IPS DF 19.7 (cell line): ENCODE measurements at regions not wholly inside any gene's neighbourhood (a gene's known extent, or its start where the extent isn't known, plus 50 kb on each side); places are given as distances from the start of the nearest gene placed in this dataset.
A peak's percentile ranks its signal among the peaks of the same experiment; 100 is the strongest.

Experiments used
- DNase-seq: peaks from one replicate; pipeline ENCODE4 v3.0.0-alpha.2; 2013; ENCODE audit warnings: low read depth, low spot score

GRCh38 chr12:5227708-5228373 is 184.2 kb downstream of the KCNA5 start:
- DNase-seq, result no peak

DNA sequence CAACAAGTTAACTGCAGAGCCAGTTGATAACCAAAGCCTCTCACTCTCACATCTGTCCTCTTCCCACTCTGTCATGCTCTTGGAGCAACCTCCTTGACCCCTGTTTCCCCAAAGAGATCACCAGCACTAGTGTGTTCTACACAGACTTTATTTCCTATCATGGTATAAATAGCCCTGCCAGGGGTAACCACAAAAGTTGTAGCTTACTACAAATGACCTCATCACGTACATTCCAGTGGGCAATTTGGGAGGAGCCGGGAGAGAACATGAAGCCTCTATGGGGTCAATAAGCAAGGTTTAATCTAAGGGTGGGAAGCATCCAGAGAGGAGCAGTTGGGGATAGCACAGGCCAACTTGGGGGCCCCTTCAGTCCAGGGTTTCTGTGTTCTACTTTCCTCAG is 186.5 kb downstream of the KCNA5 start:
- DNase-seq, result no peak

GRCh38 chr12:5230861-5231260 is 187.2 kb downstream of the KCNA5 start:
- DNase-seq, result no peak

DNA sequence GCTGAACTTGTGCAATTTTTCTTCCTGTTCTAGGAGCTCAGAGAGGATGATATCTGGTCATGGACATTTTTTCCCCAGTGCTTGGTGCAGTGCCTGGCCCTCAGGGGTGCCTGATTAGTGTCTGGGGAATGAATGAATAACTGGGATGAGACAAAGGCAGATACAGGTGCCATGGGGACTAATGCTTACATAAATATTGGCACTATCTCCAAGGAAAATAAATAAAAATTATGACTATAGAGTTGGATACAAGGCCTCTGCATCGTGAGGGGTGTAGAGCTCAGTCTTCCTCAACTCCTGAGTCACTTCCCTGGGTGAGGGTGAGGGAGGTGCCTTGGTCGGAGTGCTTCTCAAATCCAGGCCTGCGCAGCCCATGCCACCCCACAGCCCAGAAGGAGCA is 188.6 kb downstream of the KCNA5 start:
- DNase-seq, result no peak

GRCh38 chr12:5232826-5233500 is 189.3 kb downstream of the KCNA5 start:
- DNase-seq, result no peak

DNA sequence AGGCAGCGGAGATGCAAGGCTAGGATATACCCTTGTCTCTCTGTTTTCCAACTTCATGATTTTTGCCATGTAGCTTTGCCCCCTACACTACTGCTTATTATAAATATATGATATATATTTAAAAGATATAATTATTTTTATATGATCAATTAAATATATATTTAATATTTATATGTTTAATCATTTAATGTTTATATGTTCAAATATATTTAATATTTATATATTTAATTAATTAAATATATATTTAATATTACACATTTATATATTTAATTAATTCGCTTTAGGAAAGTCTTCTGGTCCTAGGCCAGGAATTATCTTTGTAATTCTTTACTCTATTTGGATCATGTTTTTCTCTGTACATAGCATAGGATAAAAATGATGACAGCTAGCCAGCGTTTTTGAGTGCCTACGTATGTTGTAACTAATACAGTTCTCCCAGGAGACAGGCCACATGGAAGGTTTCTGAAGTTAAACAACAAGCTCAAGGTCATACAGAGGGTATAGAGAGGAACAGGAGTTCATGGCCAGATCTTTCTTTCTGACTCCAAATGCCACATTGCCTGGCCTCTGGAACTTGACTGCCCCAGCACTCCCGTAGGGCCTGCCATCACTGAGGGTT is 192.5 kb downstream of the KCNA5 start:
- DNase-seq, result no peak

GRCh38 chr12:5242440-5242839 is 189.5 kb upstream of the NTF3 start:
- DNase-seq, result no peak

DNA sequence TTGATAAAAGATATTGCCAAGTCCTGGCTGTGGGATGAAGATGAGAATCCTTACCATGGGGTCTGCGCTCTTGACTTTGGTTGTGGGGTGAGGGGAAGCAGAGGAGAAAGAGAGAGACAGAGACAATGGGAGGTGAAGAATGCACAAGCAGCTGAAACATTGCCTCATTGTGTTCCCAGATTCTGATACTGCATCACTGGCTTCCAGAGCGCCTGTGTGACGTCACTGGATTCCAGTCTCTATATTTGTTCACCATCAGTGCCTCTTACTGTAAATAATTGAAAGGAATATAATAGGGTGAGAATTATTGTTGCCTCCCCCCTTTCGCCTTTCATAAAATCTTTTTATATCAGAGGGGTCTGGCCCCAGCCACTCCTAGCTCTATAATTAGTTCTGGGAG is 188.9 kb upstream of the NTF3 start:
- DNase-seq, result no peak

DNA sequence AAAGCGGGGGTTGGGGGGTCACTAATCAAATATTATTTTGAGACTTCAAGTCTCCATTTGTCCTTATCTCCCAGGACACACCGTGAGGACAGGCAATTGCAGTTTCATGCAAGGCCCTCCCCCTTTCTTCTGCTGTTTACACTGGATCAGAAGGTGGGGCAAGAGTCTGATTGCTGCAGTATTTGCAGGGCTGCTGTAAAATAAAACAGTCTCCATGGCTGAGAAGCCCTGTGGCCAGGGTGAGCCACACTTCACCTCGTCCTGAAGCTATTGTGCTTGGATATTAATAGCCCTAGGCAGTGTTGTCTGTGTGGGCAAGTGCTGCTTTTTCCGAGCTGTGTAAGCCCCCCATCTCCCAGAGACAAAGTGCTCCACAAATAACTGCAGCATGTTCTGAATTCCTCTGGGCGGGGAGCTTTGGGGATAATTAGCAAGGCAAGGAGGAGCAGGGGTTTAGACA is 187.4 kb upstream of the NTF3 start:
- DNase-seq, result no peak

DNA sequence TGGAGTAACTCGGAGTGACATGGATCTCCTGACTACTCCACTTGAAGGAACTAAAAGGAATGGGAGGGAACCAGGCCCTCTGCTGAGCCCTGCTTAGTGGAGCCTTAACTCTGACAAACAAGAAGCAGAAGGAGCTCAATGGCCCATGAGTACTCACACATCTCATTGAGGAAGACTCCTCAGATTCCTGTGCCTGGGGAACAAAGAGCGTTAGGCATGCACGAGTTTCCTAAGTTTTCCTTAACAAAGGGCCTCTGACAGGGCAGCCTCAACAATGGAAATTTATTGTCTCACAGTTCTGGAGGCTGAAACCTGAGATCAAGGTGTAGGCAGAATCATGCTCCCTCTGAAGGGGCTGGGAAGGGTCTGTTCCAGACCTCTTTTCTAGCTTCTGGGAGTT is 185.7 kb upstream of the NTF3 start:
- DNase-seq, result peak; percentile 83

GRCh38 chr12:5247144-5247543 is 184.8 kb upstream of the NTF3 start:
- DNase-seq, result no peak

DNA sequence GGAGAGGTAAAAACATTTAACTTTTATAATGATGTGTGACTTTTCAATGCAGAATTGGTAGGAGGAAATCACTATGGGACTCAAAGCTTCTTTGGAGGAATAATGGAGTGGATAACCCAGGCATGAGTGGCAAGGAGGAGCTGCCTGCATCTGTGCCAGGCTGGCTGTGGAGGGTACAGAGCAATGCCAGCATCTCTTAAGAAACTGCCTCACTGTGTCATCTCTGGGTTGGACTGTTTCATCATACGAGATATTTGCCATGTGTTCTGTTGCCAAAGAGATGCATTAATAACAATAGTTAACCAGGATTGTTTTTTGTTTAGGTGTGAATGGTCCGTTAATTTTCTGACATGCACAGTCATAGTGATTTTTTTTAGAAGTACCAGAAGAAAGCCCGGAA is 183.7 kb upstream of the NTF3 start:
- DNase-seq, result no peak

DNA sequence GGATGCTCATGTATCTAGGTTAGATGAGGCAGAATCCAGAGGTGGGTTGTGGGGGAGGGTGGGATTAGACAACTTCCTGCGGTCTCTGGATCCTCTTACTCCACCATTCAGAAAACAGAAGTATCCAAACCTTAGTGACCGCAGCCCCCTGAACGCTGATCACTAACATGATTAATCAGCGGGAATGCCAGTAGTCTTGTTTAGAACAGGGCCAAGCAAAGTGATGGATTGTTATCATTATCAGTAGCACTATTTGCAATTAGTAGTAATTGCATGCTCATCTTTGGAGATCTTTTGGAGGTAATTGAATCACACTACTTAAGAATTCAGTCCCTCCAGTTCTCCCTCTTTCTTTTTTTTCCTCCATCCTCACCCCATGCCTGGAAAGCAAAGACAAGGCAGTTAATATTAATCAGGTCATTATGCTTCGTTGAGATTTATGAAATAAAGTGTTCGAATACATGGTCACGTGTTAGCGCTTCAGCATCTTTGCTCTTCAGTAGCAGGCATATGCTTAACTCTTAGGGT is 182.8 kb upstream of the NTF3 start:
- no peak for DNase-seq

- no peak for DNase-seq
Observed at GRCh38 chr12:5251092-5251491, 180.8 kb upstream of the NTF3 start.

DNA sequence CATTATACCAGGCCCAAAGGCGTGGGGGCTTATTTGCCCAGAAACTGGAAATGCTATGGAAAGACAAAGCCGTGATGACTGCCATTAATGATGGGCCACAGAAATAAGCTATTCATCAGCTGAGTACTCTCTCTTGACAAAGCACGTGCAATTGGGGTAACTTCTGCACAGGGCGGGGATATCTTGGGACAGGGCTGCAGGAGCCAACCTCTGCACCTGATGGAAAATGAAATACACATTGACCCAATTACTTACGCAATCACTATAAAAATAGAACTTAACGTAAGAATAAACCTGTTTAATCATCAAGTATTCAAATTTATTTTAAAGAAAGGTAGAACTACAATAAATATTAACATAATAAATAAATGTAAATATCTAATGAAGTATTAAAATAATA is 180.1 kb upstream of the NTF3 start:
- DNase-seq, result no peak

DNA sequence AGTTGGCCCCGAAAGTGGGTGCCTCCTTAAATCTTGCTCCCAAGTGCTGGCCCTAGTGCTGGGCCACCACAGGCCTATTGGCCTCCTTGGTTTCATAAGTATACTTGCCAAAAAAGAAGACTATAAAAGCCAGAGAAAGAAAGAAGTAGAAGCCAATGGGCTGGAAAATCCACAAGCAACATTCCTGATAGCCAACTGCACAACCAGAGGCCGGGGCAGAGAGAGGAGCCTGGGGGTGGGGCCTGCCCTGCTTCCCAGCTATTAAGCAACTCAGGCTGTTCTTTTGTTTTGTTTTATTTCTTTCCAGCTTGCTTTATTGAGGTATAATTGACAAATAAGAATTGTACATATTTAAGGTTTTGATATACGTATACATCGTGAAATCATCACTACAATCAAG is 177.2 kb upstream of the NTF3 start:
- no peak for DNase-seq

DNA sequence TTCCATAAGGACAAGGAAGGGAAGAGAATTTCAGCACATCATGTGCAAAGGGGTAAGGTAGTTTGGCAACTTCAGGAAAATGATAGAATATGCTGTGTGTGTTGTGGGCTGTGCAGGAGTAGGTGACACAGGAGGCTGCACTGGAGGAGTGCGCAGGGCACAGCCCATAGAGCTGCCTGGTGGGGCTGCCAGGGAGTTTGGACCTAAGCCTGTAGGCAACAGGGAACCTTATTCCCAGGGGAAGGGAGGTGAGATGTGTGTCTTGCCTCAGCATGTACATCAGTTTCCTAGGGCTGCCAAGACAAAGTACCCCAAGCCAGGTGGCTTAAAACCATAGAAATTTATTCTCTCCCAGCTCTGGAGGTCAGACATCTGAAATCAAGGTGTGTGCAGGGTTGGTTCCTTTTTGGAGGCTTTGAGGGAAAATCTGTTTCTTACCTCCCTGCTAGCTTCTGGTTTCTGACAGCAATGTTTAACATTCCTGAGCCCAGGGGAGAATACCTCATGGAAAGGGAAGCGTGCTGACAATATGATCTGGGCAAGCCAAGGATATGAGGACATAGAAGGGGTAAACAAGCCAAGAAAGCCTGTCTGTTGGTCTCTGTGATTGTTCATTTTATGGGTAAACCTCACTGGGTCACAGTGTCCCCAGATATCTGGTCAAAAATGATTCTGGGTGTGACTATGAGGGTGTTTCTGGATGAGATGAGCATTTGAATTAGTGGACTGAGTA is 174.0 kb upstream of the NTF3 start:
- no peak for DNase-seq

DNA sequence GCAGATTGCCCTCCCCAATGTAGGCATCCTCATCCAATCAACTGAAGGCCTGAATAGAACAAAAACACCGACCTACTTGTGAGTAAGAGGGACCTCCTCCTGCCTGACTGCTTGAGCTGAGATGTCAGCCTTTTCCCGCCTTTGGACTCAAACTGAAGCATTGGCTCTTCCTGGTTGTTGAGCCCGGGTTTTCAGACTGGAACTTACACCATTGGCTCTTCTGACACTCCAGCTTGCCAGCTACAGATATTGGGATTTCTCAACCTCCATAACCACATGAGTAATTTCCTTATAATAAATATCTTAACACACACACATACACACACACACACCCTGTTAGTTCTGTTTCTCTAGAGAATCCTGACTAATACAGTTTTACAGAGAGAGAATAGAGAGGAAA is 173.4 kb upstream of the NTF3 start:
- DNase-seq, result no peak

DNA sequence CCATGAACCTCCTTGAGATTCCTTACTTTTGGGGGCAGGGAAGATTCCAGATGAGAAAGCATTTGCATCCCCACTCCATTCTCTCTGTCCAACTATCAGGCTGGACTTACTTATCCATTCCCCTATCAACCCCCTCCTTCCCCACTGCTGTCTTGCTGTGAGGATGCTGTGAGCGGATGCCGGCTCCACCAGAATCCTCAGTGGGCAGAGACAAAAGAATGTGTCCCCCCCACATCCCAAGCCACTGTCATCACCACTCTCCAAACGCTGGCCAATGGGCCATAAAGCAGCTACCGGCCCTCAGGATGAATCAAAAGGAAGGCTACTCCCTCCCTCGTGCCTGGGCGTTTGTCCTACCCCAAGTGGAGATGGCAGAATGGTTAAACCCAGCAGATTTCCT is 173.0 kb upstream of the NTF3 start:
- no peak for DNase-seq

- DNase-seq, result no peak
Observed at GRCh38 chr12:5259523-5259922, 172.4 kb upstream of the NTF3 start.

- no peak for DNase-seq
Observed at GRCh38 chr12:5260086-5260485, 171.8 kb upstream of the NTF3 start.

- DNase-seq, result no peak
Observed at GRCh38 chr12:5260591-5261086, 171.3 kb upstream of the NTF3 start.
